NT2/D1 (cell line): ENCODE measurements at regions not wholly inside any gene's neighbourhood (a gene's known extent, or its start where the extent isn't known, plus 50 kb on each side); places are given as distances from the start of the nearest gene placed in this dataset.

ENCODE experiments used
- YY1 ChIP-seq: IDR thresholded peaks from 2 replicates; pipeline ENCODE4 v1.6.1; 2011; ENCODE audit not compliant: insufficient read length, insufficient read depth
- ZNF274 ChIP-seq: IDR thresholded peaks from 2 replicates; pipeline ENCODE4 v1.6.1; 2011; ENCODE audit warnings: mild to moderate bottlenecking, low read depth, low read length

DNA sequence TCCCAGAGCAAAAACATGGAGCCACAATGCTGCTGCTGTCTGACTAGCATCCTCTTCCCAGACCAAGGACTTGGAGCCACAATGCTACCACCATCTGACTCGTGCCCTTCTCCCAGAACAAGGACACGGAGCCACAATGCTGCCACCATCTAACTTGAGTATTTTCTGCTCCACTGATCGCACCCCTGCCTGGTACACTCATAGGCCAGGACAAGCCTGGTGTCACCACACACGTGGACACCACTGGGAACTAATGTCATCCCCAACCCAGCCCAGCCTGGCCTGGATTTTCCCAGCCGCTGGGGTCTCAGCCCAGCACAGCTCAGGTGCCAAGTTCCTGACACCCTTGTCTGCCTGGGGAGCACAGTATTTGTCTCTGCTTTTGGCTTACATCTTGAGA is 52.7 kb upstream of the GRIP2 start:
- no peak for TF ChIP-seq YY1
- TF ChIP-seq ZNF274: no peak
